DMS79 treated with DMSO at 0.1 percent for 48 hours (cell line): ENCODE measurements at regions not wholly inside any gene's neighbourhood (a gene's known extent, or its start where the extent isn't known, plus 50 kb on each side); places are given as distances from the start of the nearest gene placed in this dataset.

Experiments
- DNase-seq: peaks from one replicate; lab custom pipeline; 2025; lab: John Stamatoyannopoulos, UW

DNA sequence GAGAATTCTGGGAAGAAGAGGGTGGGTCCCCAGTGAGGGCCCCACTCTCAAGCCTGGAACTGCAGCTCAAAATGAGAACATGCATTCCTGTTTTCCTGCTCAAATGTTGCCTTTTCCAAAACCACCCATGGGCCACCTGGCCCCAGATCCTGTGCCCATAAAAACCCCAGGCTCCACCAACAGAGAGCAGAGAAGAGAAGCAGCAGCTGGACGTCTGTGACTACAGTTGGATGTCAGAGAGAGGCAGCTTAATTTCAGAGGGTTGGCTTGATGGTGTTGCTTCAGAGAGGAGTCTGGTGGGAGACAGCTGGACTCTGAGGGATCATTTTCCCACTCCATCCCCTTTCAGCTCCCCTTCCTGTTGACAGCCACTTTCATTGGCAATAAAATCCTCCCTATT lies 256.4 kb downstream of the FZD1 start:
- DNase-seq = no peak

GRCh38 chr7:91526404-91526803 lies 262.2 kb downstream of the FZD1 start:
- no peak for DNase-seq

GRCh38 chr7:91527460-91527859 lies 263.2 kb downstream of the FZD1 start:
- DNase-seq = no peak

DNA sequence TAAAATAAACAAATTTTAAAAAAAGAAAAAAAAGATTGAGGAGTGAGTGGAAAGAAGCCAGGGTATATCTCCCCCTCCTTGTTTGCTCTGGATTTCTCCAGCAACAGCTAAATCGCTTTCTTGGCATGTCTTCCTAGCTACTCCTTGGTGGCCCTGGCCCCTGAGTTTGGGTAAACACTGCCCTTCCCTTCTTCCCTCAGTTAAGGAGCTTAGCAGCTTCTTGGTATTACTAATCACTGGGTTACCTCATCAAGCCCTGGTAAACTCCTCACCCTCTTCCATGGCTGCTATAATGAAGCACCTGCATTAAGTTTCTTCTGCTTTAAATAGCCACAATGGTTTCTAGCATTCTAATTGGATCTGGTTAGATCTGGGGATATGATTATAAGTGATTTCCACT lies 269.8 kb downstream of the FZD1 start:
- no peak for DNase-seq

DNA sequence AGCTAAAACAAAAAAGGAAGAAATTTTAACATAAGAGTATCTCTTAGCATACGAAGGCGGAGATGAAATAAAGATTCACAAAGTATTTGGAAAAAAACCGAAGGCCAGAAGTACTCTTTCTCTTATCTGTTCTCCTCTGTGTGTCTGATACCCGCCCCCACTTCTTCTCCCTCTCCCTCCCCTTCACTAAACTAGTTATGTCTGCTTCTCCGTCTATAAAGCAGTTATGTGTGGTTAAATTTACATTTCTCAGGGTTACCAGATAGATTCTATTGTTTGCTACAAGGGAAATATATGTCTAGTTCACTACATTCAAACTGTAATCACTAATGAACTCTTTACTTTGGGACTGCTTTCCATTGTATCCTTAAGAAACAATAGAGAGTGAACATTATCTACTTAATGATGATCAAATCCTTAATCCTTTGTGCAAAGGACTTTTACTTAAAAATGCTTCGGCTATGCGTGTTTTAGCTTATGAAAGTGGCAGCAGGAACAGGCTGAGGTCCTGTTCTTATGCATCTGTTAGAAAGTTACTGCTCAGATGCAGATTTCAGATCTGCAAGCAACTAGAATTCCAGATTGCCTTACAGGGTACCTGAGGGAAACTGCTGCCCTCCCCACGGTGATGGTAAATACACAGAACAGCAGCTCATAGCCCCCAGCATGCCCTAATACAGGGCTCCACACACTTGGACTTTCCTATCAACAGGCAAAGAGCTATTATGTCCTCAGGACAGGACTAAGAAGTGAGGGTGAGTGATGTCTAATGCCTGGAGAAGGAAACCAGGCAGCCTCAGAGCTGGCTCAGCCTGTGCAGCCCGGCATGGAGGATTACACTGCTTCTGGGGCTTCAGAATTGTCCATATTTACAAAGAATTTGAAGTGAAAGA lies 273.3 kb downstream of the FZD1 start:
- DNase-seq = no peak

GRCh38 chr7:91541641-91542040 lies 277.4 kb downstream of the FZD1 start:
- no peak for DNase-seq

DNA sequence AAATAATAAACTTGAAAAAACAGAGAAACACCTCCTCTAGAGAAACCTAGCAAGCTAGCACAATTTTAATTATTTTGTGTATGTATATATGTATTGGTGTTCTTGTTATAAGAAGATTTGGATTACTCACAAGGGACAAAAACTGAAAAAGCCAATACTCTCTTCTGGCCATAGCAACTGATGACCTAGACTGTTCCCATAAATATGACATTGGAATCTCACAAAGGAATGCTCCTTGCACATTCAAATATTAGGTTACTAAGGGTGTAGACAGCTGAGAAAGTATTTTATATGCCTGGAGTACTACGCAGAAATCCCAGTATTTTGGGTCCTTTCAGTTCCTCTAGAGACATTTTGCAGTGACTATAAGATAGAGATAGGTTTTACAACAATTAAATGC lies 279.4 kb downstream of the FZD1 start:
- DNase-seq = no peak

DNA sequence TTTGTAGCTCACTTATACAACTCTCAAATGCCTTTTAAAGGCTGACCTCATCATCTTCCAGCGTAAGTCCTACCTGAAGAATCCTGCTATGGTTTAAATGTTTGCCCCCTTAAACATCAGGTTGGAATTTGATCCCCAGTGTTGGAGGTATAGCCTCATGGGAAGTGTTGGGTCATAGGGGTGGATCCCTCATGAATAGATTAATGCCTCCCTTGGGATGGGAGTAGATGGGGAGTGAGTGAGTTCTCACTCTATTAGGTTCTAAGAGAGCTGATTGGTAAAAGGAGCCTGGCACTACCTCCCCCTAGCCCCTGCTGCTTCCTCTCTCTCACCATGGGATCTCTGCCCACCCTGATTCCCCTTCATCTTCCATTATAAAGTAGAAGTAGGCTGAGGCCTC lies 285.6 kb downstream of the FZD1 start:
- no peak for DNase-seq

- DNase-seq = no peak
These were observed 286.7 kb downstream of the FZD1 start for GRCh38 chr7:91550931-91551330.

GRCh38 chr7:91551377-91552175 lies 287.3 kb downstream of the FZD1 start:
- no peak for DNase-seq

GRCh38 chr7:91553410-91553895 lies 289.2 kb downstream of the FZD1 start:
- no peak for DNase-seq

- no peak for DNase-seq
These were observed 290.6 kb downstream of the FZD1 start for GRCh38 chr7:91554883-91555282.

GRCh38 chr7:91556239-91556638 lies 292.0 kb downstream of the FZD1 start:
- DNase-seq = no peak

- DNase-seq = no peak
These were observed 292.9 kb downstream of the FZD1 start for GRCh38 chr7:91556956-91557650.

- DNase-seq = no peak
These were observed 293.7 kb downstream of the FZD1 start for GRCh38 chr7:91557789-91558404.

GRCh38 chr7:91559947-91560346 lies 295.7 kb downstream of the FZD1 start:
- DNase-seq = no peak

- no peak for DNase-seq
These were observed 299.9 kb downstream of the FZD1 start for GRCh38 chr7:91564101-91564500.

DNA sequence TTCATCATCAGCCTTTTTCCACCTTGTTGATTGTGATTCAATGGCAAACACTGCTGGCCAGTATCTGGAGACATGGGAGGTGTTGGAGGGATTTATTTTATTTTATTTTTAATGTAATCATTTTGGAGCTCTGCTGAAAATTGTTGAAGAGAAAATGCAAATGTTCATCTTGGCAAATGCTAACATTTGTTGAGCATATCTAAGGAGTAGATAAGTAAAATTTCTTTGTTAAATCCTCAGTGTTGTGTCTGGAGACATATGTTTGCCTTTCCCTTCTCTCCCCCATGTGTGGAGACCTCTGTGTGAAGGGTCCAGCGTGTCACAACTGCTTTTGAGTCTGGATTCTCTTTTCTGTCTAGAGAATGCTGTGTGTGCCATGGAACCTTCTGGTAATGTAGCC lies 300.3 kb downstream of the FZD1 start:
- DNase-seq = no peak

DNA sequence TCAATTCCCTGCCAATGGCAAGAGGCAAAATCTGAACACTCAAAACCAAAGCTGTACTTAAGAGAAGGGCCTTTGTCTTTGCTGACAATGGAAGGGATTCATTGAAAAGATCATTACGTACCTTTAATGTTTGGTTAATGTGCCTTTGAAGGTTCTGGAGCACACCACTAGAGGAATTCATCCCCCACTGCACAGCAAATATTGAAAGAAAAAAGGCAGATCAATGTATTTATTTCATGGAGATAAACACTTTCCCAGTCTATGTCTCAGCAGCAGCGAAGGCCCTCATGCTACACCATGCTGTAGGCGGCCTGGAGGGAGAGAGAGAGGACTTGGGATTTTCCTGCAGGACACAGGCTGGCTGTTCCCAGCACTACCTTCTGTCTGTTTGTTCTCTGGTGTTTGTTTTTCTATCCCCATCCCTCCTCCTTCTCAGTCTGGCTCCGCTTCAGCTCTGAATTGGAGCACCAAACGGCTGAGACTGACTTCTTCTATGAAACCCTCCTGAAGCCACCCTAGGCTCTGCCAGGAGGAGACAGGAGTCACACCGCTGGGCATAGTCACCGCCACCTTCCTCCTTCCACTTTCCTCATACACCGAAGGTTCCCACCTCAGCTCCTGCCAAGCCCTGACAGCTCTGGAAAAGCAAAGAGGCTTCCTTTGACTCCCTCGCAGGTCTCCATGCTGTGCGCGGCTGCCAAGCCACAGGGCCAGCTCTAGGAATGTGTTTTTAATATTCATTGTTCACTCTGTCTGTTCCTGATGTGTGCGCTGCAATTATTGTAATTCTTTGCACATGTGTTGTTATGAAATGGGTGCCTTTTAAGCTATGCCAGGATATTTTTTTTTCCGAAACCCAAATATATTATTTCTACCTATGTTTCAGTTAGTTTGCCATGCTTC lies 301.5 kb downstream of the FZD1 start:
- peak; percentile 15 for DNase-seq

GRCh38 chr7:91566402-91566732 lies 302.1 kb downstream of the FZD1 start:
- DNase-seq = no peak
